ENCODE measurements at regions not wholly inside any gene's neighbourhood (a gene's known extent, or its start where the extent isn't known, plus 50 kb on each side); places are given as distances from the start of the nearest gene placed in this dataset.

DNA sequence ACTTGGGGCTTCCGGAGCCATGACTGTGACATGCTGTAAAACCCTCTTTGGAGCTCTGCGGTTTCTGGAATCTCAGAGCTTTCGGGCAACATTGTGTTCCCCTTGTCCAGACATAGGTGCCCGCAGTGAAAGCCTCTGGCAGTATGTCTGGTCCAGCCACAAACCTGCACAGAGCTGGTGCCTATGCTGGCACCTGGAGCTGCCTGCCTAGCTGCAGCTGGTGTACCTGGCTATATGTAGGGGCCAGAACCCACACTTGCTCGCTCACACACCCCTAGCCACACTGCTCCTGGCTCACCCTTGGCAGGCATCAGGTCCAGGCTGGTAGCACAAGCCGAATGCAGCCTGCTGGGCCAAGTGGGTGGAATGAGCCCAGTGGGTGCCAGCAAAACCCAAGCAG, 861.1 kb downstream of the FLRT2 start:
- Histone ChIP-seq H3K14ac (replicated peaks; ENCODE audit: low read depth, low read length) (no peak overlapping the region), H3K4me2 (ENCODE audit: low read depth, low read length) (no peak overlapping the region), H2BK5ac (ENCODE audit: low read depth, low read length, poor library complexity, severe bottlenecking) (no peak overlapping the region), H3K18ac (ENCODE audit: low read depth, low read length) (no peak overlapping the region), H3K4me3 (ENCODE audit: insufficient read depth, low read depth, low read length) (no peak overlapping the region), H2BK15ac (ENCODE audit: low read depth, low read length) (no peak overlapping the region), H3K23ac (ENCODE audit: low read depth, low read length) (no peak overlapping the region), H2AK9ac (replicated peaks; ENCODE audit: low read depth, low read length, poor library complexity) (peak overlapping the region; percentile 42), H3K9me1 (ENCODE audit: insufficient read depth, low read length) (no peaks in the 10 kb centered on the region), H2AK5ac (ENCODE audit: low read depth, low read length) (no peak overlapping the region), H3K56ac (ENCODE audit: extremely low read depth, insufficient read depth, low read length) (no peak overlapping the region), H3K79me1 (ENCODE audit: low read depth in 1 of 2, low read length in 2 of 2) (no peaks in the 10 kb centered on the region), H3K36me3 (ENCODE audit: control insufficient read depth, insufficient read depth, low read length) (no peaks in the 10 kb centered on the region), H4K5ac (ENCODE audit: low read depth, low read length) (no peak overlapping the region), H2AFZ (replicated peaks; ENCODE audit: low read length, poor library complexity) (no peak overlapping the region), H3K27ac (ENCODE audit: insufficient read depth, low read length) (no peak overlapping the region), H3K27me3 (ENCODE audit: control insufficient read depth, insufficient read depth, low read length) (no peaks in the 10 kb centered on the region), H2BK120ac (ENCODE audit: low read depth, low read length) (no peak overlapping the region), H3K9me3 (ENCODE audit: control insufficient read depth, insufficient read depth, low read length) (no peaks in the 10 kb centered on the region), H2BK20ac (ENCODE audit: low read depth, low read length) (no peak overlapping the region), H3K9ac (ENCODE audit: low read depth, low read length) (no peak overlapping the region), H4K8ac (ENCODE audit: low read depth in 2 of 2, low read length in 2 of 2) (no peak overlapping the region), H4K91ac (ENCODE audit: insufficient read depth, low read depth, low read length) (no peak overlapping the region), H3K4me1 (ENCODE audit: control insufficient read depth, insufficient read depth, low read length) (no peaks in the 10 kb centered on the region), H3K4ac (ENCODE audit: low read depth, low read length) (no peak overlapping the region), H4K20me1 (ENCODE audit: insufficient read depth, low read length) (no peaks in the 10 kb centered on the region)
- 100% methylated on average over 3 of the region's 6 CpGs; no CpG with 5 or more reads in 1 of the 2 experiments for WGBS, 2 experiments (ENCODE audit: extremely low coverage in 2 of 2, insufficient read length in 1 of 2)
- dilution Hi-C loops (cut with HindIII; ENCODE audit: low sequenced_read_pairs, unreplicated experiment): no loop called here
- no peak for ATAC-seq (ENCODE audit: low read depth)
- no peak for DNase-seq
- in situ Hi-C loops (cut with MboI; ENCODE audit: low sequenced_read_pairs): no loop called here
- ChIA-PET POLR2A (ENCODE audit: unreplicated experiment) (no interaction called here), CTCF (no interaction called here)
- BruUV-seq (replicated peaks): no TSS peak
- TF ChIP-seq MXI1 (IDR thresholded peaks at IDR 0.05; ENCODE audit: borderline replicate concordance, low read depth, low read length) (no peak), CEBPB (IDR thresholded peaks at IDR 0.05; ENCODE audit: low read depth, low read length) (no peak), CHD1 (IDR thresholded peaks at IDR 0.05; ENCODE audit: low read depth, low read length) (no peak), BHLHE40 (IDR thresholded peaks at IDR 0.05; ENCODE audit: low read depth, low read length) (no peak)
- intact Hi-C loops (cut with micrococcal nuclease): no loop called here

Measured in IMR-90 (cell line).